HG03571 (cell line): ENCODE measurements at regions not wholly inside any gene's neighbourhood (a gene's known extent, or its start where the extent isn't known, plus 50 kb on each side); places are given as distances from the start of the nearest gene placed in this dataset.
"Not testable (repeated sequence)": the region's sequence is repeated elsewhere in the genome, so short reads cannot be mapped to it uniquely, and the experiment has no call there.

Experiments used
- ATAC-seq: cut with Tn5 transposase; IDR thresholded peaks from one replicate; pipeline ENCODE4 v1.9.1; 2021; ENCODE audit not compliant: unreplicated experiment

DNA sequence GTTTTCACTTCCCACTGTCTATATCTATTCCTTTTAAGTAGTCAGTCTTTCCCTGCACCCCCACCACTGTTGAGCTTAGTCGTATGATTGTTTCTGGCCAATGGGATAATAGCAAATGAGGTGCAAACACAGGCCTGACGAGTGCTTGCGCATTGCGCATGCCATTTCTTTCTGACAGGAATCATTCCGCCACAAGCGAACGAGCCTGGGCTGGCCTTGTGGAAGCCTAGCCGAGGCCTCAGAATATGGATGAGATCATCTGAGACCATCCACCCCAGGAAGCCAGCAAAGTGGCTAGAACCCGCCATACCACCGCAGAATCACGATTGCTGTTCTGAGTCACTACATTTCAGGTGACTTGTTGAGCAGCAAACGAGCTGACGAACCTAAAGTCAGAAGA, 52.2 kb upstream of the PRL start:
- no peak for ATAC-seq

DNA sequence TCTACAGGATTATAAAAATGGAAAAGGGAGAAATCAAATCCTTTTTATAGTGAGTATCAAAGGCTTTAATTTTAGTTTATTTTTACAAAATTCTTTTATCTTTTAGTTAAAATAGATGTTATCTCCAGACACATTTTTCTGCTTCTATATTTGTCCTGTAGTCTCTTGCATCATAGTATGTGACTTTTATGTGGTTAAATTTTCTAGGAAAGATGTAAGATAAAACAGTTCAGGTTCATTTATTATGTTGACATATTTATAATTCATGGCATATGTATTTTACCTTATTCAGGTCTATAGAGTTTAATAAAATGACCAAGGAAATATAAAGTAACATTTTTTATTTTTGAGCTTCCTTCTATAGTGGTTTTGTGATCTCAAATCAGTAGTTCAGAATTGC, 52.7 kb upstream of the PRL start:
- ATAC-seq, result no peak

GRCh38 chr6:22350109-22350508, 53.3 kb upstream of the PRL start:
- no peak for ATAC-seq

- no peak for ATAC-seq
These were observed 56.3 kb upstream of the PRL start for GRCh38 chr6:22353101-22353500.

- ATAC-seq, result no peak
These were observed 59.6 kb upstream of the PRL start for GRCh38 chr6:22356362-22356940.

- ATAC-seq, result peak; percentile 82
These were observed 60.9 kb upstream of the PRL start for GRCh38 chr6:22357724-22358189.

DNA sequence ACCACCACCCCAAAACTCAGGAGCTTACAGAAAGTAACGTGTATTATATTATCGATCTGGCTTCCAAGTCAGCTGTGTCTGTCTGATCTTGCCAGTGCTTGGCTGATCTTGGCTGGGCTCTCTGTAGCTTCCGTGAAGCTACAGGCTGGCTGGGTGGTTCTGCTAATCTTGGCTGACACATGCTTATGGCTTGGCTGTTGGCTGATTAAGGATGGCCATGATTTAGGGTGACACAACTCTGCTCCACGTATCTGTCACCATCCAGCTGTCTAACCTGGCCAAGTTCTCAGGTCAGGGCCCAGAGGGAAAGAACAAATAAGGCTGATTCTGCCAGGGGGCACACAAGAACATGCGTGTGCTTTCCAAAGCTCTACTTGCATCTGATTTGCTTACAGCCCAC, 64.7 kb upstream of the PRL start:
- ATAC-seq, result no peak

GRCh38 chr6:22362361-22362760, 65.5 kb upstream of the PRL start:
- ATAC-seq, result no peak

DNA sequence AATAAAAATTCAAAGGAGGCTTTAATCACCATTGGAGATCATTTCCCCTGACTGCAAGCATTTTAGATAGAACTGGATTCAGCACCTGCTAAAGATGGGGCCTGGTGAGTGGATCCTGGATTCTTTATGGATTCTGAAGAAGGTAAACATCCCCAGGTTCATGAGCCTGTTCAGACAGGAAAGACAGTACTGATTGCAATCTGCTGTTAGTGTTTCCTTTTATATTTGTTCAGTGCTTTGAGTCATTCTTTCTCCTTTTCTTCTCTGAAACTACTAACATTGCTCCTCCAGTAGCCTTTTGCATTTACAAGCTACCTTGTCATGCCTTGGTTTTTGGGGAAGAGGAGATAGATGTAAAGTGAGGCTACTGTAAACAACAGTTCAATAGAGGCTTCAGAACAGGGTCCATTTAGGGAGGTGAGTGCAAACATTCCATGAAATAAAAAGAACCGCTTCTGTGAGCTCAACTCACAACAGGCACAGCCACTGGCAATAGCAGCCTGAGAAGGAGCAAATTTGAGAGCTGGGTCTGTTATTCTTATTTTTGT, 66.4 kb upstream of the PRL start:
- ATAC-seq, result no peak

DNA sequence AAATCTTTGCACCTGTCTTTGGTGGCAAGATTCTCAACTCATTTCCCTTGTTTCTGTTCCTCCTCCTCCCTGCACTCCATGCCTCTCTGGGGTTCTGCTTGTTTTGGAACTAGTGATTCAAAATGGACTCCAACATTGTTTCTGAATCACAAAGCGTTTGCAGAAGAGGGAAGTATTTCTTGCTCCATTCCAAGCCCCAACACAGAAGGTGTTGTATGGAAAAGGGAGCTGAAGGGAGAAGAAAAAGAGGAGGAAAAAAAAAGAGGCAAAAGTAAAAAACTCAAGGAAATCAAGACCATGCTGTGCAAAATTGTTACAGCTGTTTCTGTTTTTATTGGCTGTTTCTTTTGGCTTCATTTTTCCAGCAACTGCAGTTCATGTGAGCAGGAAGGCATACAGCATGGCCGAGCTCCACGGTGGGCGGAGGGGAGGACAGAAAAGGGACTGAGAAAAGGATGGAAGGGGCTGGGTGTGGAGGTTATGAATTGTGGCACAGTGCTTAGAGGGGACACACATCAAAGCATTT, 66.9 kb upstream of the PRL start:
- ATAC-seq, result no peak

GRCh38 chr6:22364306-22364705, 67.5 kb upstream of the PRL start:
- ATAC-seq, result no peak

DNA sequence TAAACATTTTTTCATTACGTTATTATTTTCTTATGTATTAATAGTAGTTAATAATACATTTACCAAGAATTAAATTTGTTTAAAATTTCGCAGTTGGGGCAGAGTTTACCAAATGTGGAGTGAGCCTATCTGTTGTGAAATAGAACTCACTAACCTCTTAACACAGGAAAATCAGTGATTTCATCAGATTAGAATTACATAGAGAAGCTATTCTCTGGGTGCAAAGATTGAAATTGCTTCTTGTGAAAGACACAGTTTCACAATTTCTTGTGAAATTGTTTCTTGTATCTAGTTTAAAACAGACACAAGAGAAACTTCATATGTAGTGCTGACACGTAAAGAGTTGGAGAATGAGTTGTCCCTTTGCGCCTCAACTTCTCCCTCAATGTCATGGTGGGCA, 69.4 kb upstream of the PRL start:
- no peak for ATAC-seq

DNA sequence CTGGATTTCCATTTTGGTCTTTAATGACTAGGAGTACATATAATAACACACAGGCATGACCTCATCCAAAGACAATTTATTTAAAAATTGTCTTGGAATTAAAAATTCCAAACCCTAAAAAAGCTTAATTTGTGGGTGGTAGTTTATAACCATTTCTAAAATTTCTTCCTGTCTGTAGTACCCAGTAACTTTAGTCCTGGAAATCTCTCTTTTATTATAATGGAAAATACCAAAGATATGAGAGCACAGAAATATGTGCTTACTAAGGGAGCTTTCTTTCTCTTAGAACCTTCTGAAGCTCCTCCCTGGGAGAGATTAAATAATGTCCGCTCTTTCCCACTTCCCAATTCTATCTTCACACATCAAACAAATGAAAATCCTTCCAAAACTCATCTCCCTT, 70.5 kb upstream of the PRL start:
- ATAC-seq, result no peak

DNA sequence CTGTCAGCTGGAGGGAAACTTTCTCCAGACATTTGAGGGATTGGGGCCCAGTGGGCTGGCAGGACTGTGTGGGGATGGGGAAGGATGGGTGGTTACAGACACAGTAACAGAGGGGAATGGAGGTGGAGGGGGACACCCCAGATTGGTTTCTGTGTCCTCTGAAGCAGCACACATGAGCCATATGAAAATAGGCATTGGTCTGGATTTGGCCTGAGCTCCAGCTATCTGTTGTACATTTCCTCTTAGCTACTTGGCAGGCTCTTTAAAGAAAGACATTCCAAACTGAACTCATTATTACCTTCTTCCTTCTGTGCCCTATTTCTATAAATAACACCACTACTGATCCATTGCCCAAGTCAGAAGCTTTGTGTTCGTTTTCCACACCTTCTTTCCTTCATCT, 72.0 kb upstream of the PRL start:
- no peak for ATAC-seq

- peak; percentile 87 for ATAC-seq
These were observed 76.1 kb upstream of the PRL start for GRCh38 chr6:22372922-22373321.

DNA sequence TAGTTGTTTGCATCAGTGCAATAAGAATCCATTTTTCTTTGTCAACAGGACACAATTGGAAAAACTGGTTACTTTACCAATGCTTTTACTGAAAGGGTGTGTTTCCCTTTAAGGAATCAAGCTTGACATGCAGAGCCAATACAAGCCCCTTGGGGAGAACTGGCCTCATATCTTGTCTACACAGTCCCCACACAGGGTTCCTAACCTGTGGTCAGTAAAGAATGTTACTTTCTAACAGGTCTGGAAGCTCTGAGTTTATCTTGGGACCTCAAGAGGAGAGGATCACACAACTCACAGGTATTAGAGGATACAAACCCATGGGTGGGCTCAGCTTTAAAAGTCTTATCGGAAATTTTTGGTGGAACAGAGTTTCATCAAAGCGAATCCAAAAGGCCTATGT, 78.1 kb upstream of the PRL start:
- ATAC-seq, result not testable (repeated sequence)

DNA sequence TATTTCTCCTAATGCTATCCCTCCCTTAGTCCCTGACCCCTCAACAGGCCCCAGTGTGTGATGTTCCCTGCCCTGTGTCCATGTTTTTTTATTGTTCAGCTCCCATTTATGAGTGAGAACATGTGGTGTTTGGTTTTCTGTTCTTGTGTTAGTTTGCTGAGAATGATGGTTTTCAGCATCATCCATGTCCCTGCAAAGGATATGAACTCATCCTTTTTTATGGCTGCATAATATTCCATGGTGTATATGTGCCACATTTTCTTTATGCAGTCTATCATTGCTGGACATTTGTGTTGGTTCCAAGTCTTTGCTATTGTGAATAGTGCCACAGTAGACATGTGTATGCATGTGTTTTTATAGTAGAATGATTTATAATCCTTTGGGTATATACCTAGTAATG, 79.5 kb upstream of the PRL start:
- ATAC-seq, result not testable (repeated sequence)

GRCh38 chr6:22378536-22378935, 81.7 kb upstream of the PRL start:
- ATAC-seq, result not testable (repeated sequence)

DNA sequence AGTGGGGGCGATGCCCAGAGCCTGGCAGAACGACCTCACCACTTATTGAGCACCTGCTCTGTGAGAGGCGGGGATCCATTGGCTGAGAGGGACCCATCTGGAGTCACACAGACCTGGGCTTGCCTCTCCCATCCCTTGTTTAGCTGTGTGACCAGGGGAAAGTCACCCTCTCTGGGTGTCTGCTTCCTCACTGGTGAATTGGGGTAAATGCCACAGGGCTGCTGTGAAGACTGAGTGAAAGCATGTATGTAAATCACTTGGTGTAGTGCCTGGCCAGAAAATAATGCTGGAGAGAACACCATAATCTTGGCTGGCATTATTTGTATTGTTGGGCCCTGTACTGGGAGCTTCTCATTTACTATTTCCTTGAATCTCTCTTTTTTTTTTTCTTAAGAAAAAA, 83.4 kb upstream of the PRL start:
- no peak for ATAC-seq

DNA sequence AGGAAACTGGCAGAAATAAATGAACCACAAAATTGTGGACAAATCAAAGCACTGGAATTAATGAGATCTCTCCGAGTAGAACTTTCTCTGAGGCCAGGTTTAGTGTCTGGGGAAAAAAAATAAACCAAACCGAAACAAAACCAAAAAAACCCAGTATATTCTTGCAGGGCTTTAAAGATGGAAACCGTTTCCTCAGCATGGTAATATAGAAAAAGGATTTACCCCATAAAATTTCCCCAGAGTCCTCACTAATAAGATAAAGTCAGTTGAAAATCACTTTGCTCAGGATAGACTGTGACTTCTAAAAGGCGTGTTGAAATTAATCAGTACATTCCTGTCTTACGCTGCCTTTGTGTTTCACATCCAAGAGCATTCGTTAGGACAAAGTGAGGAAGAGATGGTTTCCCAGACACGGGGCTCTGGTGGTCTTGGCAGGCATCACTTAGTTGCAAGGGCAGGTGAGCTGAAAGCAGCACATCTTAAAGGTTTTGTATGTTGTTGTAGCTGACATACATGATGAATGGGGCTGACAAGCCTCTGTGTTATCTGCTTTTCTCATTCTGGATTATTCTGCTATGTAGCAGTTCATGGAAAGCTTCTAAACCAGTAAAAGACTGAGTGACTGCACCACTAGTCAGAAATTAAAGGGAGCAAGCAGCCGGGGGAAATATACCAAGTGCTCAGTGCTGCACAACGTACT, 85.2 kb upstream of the PRL start:
- no peak for ATAC-seq

- no peak for ATAC-seq
These were observed 86.2 kb upstream of the PRL start for GRCh38 chr6:22383016-22383415.

DNA sequence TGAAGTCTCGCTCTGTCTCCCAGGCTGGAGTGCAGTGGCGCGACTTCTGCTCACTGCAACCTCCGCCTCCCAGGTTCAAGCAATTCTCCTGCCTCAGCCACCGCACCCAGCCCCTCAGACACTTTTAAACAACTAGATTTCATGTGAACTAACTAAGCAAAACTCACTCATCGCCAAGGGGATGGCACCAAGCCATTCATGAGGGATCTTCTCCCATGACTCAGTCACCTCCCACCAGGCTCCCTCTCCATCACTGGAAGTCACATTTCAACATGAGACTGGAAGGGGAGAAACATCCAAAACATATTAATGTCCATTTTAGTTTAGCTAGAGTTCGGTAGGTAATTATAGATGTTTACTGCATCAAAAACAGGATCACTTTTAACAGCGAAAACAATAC, 95.9 kb upstream of the PRL start:
- ATAC-seq, result no peak
